GM10266 (cell line): ENCODE measurements at regions not wholly inside any gene's neighbourhood (a gene's known extent, or its start where the extent isn't known, plus 50 kb on each side); places are given as distances from the start of the nearest gene placed in this dataset.

Experiments used
- DNase-seq: peaks from one replicate; pipeline ENCODE4 v3.0.0; 2012; ENCODE audit errors: extremely low spot score
- CTCF ChIP-seq: IDR thresholded peaks from 2 replicates; pipeline ENCODE4 v1.5.1; 2012; ENCODE audit warnings: mild to moderate bottlenecking, low read depth; ENCODE audit not compliant: control insufficient read depth, insufficient read depth; ENCODE audit errors: missing control alignments

GRCh38 chr4:184528713-184529112 lies 54.4 kb upstream of the IRF2 start:
- TF ChIP-seq CTCF = no peak
- no peak for DNase-seq

- no peak for DNase-seq
- TF ChIP-seq CTCF = no peak
These were observed 53.7 kb upstream of the IRF2 start for GRCh38 chr4:184528051-184528450.

- DNase-seq = no peak
- TF ChIP-seq CTCF = no peak
These were observed 51.9 kb upstream of the IRF2 start for GRCh38 chr4:184526228-184526627.
